Natural killer cell treated with Interleukin-12 subunit alpha and Interleukin-12 subunit beta and Interleukin-15 and Interleukin-18, amount 100 ng/mL, for 72 hours (primary cell): ENCODE measurements at regions not wholly inside any gene's neighbourhood (a gene's known extent, or its start where the extent isn't known, plus 50 kb on each side); places are given as distances from the start of the nearest gene placed in this dataset.

ENCODE experiments used
- ATAC-seq, 2 donors: fragments of 150-1000 bp; cut with Tn5 transposase in 1 of 2; sonication (Bioruptor Pico), chemical (Tn5 transposase) in 1 of 2; 2 replicates each; pipeline ENCODE4 v1.10.0; 2021
- DNase-seq: peaks from one replicate; pipeline ENCODE4 v3.0.0; 2022; ENCODE audit warnings: low spot score
- H3K27ac Mint-ChIP-seq, 2 donors: 1 replicate in 1 of 2; 2 replicates in 1 of 2; pipeline ENCODE4 v1.8.0; 2022; ENCODE audit warnings: mixed read lengths in 2 of 2, mild to moderate bottlenecking in 1 of 2, moderate library complexity in 1 of 2
- H3K27me3 Mint-ChIP-seq, 2 donors: 1 replicate in 1 of 2; 2 replicates in 1 of 2; pipeline ENCODE4 v1.8.0; 2022; ENCODE audit warnings: mixed read lengths in 2 of 2
- H3K36me3 Mint-ChIP-seq: one replicate; pipeline ENCODE4 v1.8.0; 2022; ENCODE audit warnings: mixed read lengths
- H3K4me1 Mint-ChIP-seq, 2 donors: 1 replicate in 1 of 2; 2 replicates in 1 of 2; pipeline ENCODE4 v1.8.0; 2022; ENCODE audit warnings: low read depth in 2 of 2, mixed read lengths in 2 of 2, mild to moderate bottlenecking in 1 of 2
- H3K4me3 Mint-ChIP-seq: one replicate; pipeline ENCODE4 v1.8.0; 2022; ENCODE audit warnings: mixed read lengths
- H3K9me3 Mint-ChIP-seq: 2 replicates; pipeline ENCODE4 v1.8.0; 2022; ENCODE audit warnings: mixed read lengths

- no peaks in the 10 kb centered on the region for H3K9me3 Mint-ChIP-seq
- H3K27me3 Mint-ChIP-seq = peaks cover 31 to 37% of the 10 kb centered on the region in 2 donors
- DNase-seq = no peak
- ATAC-seq = no peak
- no peak overlapping the region for H3K4me3 Mint-ChIP-seq
- peaks cover 5 to 6% of the 10 kb centered on the region in 2 donors for H3K4me1 Mint-ChIP-seq
- no peaks in the 10 kb centered on the region for H3K36me3 Mint-ChIP-seq
- H3K27ac Mint-ChIP-seq = no peak overlapping the region
These were observed 51.6 kb upstream of the OR4E1 start for GRCh38 chr14:21725250-21725649.

- H3K27me3 Mint-ChIP-seq = peaks cover 31 to 41% of the 10 kb centered on the region in 2 donors
These were observed 50.7 kb upstream of the OR4E1 start for GRCh38 chr14:21724090-21724973.

DNA sequence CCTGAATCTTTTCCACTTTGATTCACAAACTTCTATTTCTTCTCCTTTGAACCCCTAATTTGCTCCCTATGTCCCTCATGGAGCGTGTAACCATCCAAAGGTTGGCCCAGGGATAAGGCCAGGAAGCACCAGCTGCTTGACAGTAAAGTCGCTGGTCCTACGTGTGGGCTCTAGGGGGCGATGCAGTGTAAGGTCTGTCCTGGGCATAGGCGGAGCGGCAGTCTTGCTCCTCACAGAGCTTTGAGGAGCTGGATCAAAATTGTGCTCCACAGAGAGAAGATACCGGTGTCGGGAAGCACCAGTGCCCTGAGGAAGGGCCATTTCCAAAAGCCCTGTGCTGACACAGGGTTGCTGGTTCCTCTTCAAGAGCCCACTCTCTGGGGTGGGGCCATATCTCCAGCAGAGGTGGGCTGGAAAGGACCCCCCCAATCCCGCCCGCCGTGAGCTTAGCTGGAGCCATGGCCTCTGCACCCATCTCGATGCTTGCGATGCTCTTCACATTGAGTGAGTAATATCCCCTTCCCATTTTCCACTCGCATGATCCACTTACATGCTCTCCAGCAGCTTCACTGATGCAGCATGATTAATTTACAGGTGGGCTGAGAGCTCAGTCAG is 49.9 kb upstream of the OR4E1 start:
- no peak overlapping the region for H3K4me3 Mint-ChIP-seq
- no peak overlapping the region for H3K27ac Mint-ChIP-seq
- H3K9me3 Mint-ChIP-seq = no peaks in the 10 kb centered on the region
- ATAC-seq (peak; percentile 43 to 50), DNase-seq (no peak)
- H3K4me1 Mint-ChIP-seq = no peaks in the 10 kb centered on the region
- peaks cover 38 to 43% of the 10 kb centered on the region in 2 donors for H3K27me3 Mint-ChIP-seq
- H3K36me3 Mint-ChIP-seq = no peaks in the 10 kb centered on the region

More at GRCh38 chr14:21724090-21724973, 50.7 kb upstream of the OR4E1 start:
- Mint-ChIP-seq H3K36me3 (no peaks in the 10 kb centered on the region), H3K27ac (no peak overlapping the region), H3K4me1 (no peaks in the 10 kb centered on the region), H3K9me3 (no peaks in the 10 kb centered on the region), H3K4me3 (no peak overlapping the region)
- DNase-seq (no peak), ATAC-seq (no peak)
